ENCODE measurements at regions not wholly inside any gene's neighbourhood (a gene's known extent, or its start where the extent isn't known, plus 50 kb on each side); places are given as distances from the start of the nearest gene placed in this dataset.
"Not testable (repeated sequence)": the region's sequence is repeated elsewhere in the genome, so short reads cannot be mapped to it uniquely, and the experiment has no call there.

DNA sequence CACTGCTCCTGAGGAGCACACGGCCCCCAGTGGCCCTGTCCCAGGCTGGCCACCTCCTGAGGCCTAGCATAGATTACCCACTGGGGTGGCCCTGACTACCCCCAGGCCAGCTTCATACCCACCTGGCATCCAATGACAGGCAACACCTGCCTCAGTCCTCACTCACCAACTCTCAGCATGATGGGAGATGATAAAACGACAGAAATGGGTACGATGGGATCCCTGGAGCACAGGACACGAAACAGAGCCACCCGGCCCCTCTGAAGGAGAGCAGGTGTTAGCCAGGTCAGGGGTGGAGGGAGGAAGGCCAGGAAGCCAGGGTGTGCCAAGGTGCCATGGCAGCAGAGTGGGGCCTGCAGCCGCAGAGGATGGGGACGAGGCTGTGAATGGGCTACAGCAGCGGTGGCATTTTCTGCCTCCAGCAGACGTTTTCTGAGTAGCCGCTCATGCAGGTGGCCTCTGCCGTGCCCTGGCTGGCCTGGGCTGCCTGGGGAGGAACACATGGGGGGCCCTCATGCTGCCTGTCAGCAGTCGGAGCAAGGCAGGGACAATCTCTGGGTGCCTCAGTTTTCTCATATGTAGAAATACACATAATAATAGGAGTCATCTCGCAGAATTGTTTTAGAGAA, 50.2 kb upstream of the FGF3 start:
- no peak for DNase-seq

DNA sequence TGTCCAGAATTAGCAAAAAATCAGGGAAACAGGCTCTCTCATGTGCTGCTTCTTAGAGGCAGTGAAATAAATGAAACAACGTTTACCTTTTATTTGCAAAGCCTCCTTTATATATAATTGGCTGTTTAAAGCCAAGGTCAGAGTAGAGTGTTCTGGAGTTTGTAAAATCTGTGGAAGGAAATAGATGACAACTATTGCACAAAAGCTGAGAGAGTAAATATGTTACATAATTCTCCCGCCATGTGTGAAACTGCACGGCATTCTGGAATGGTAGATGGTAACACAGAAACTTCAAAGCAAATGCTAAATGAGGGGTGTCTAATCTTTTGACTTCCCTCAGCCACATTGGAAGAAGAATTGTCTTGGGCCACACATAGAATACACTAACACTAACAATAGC, 51.5 kb upstream of the FGF3 start:
- DNase-seq: no peak

DNA sequence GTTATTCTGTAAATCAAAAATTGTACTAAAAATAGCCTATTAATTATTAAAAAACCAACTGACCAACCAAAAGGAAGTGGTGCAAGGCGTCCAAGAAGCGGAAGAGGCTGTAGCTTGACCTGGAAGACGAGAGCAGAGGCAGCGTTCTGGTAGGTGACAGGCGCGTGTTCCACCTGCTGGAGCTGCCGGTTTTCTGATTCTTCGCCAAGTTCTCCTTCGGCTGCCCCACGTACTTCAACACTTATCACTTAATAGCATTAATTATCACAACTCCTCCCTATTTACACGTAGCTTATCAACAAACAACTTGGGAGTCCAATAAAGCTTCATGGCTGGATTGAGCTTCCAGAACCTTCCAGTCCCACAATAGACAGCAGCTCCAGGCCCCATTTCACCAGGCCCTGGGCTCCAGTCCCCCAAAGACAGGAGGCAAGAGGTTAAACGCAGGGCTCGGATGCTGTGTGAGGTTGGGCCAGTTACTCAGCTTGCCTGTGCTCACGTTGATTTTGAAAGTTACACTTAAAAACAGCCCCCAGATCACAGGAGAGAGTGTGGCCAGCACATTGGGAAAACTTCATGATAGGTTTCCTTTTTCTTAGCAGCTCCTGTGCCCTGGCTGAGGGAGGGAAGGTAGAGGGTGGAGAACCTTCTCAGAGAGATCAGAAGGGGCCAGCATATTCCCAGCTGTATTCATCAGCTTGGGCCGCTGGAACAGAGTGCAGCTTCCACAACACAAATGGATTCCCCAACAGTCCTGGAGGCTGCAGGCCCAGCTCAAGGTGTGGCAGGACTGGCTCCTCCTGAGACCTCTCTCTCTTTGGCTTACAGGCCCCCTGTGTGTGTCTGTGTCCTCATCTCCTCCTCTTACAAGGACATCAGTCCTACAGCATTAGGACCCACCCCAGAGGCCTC, 54.2 kb upstream of the FGF3 start:
- no peak for DNase-seq

DNA sequence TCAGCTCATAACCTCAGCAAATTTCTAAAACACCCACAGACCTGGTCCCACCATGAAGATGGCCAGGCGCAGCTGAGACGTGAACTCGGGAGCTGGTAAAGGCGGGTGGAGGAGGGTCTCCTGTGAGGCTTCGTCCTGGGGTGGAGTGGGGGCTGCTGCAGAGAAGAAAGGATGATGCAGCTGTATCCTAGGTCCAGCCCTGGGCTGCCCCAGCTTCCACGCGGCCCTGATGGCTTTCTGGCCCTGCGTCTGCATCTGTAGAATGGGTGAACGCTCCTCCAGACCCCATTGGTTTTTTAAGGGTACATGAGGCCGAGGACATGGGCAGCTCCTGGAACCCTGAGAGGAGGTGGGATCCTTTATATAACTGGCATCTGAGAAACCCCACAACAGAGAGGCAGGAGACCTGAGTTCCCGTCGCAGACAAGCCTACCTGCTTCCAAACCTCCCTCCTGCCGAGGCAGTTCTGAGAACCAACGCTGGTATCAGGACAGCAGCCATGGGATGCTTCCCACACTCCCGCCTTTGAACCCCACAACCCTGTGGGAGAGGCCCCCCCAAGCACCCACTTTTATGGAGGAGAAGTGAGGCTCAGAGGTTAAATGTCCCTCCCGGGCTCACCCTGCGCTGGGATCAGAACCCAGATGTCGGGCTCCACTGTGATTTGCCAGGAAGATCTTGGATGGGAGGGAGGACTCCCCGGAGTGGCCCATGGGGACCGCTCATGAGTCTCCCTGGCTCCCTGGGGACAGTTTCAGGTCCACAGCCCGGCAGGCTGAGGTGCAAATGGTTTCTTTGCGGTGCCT, 55.2 kb upstream of the FGF3 start:
- DNase-seq: no peak

DNA sequence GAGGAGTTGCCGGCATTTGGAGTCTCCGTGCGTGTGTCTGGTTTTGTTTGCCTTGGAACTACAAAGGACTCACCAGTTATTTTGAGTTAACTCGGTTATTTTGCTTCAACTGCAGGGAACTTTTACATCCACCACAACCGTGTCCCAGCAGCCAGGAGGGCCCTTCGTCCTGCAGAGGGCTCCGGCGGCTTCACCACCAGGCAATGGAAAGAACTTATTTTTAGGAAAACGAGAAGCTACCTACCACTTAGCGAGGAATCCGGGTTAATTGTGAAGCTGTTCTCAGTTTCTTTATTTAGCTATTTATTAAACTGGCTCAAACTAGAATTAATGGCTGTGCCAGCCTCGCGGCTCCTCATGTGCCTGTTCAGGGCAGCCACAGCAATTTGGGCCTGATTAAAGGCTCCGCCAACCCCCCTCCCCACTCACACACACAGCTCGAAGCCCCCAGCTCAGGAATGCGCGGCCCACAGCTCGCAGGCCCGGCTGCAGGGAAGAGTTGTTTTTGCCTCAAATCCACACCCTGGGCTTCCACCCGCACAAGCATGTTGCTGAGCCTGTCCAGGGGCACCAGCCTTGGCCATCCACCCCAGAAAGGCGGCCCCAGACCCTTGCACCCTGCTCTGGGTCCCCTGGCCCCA, 55.9 kb upstream of the FGF3 start:
- DNase-seq: no peak

DNA sequence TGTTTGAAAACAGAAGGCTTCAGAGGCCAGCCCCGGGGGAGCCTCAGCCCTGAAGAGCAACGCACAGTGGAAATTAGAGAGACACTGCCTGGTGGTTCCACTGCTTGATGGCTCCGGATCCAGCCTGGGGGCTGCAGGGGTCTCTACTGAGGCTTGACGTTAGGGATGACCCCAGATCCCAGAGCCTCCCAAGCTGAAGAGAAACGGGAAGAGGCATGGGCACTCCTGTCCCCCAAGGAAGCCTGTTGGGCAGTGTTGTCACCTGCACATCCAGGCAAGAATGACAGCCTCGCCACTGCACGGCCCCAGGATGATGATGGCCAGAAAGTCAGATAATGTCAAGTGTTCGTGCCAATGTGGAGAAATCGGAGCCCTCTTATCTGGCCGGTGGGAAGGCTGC, 56.8 kb upstream of the FGF3 start:
- no peak for DNase-seq

DNA sequence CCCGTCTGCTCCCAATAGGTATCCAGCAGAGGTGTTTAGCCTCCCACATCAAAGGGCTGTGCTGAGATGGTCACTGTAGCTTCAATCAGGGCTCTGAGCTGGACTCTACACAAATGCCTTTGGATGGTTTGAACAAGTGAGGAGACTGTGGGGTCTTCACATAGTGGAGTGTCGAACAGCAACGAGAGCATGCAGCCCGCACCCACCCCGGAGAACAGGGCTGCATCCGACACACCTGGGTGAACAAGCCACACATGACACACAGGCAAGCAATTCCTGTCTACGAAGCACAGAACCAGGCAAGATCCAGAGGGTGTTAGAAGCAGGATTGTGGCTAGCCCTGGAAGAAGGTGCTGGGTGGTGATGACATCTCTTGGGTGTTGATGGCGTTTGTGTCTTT, 58.0 kb upstream of the FGF3 start:
- DNase-seq: no peak

DNA sequence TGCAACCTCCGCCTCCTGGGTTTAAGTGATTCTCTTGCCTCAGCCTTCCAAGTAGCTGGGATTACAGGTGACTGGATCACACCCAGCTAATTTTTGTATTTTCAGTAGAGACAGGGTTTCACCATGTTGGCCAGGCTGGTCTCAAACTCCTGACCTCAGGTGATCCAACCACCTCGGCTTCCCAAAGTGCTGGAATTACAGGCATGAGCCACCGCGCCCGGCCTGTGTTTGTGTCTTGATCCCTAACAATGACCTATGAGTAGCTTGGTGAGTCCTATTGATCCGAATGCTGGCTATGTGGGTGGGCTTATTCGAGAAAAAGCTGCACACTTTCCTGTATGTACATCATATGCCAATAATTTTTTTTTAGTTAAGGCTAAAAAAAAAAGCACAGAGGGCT, 58.5 kb upstream of the FGF3 start:
- not testable (repeated sequence) for DNase-seq

DNA sequence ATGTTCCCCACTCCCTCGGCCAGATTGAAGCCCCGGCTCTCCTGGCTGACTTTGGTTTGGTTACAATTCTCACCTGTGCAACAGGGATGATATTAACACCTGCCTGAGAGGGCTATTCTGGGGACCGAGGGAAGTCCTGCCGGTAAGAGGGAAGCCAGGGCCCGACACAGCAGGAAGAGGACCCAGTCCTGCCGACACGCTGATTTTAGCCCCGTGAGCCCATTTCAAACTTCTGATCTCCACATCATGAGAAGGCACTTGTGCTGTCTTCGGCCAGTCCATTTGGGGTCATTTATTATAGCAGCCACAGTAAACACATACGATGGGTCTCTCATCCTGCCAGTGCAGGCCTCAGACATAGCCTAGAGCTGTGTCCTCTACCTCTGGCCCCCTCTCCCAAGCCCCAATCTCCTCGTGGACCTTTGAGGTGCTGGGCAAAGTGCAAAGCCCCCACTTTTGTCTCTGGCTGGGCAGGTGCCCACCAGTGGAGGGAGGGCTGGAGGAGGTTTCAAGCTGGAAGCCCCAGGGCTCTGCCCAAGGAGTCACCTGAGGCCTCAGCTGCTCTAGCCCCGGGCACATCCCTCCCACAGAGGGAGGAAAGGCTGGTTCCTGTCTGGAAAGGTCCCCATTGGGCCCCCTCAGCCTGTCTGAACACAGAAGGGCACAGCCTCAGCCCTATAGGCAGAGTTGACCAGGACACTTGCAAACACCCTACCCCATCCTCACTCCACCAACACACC, 59.1 kb upstream of the FGF3 start:
- DNase-seq: no peak

DNA sequence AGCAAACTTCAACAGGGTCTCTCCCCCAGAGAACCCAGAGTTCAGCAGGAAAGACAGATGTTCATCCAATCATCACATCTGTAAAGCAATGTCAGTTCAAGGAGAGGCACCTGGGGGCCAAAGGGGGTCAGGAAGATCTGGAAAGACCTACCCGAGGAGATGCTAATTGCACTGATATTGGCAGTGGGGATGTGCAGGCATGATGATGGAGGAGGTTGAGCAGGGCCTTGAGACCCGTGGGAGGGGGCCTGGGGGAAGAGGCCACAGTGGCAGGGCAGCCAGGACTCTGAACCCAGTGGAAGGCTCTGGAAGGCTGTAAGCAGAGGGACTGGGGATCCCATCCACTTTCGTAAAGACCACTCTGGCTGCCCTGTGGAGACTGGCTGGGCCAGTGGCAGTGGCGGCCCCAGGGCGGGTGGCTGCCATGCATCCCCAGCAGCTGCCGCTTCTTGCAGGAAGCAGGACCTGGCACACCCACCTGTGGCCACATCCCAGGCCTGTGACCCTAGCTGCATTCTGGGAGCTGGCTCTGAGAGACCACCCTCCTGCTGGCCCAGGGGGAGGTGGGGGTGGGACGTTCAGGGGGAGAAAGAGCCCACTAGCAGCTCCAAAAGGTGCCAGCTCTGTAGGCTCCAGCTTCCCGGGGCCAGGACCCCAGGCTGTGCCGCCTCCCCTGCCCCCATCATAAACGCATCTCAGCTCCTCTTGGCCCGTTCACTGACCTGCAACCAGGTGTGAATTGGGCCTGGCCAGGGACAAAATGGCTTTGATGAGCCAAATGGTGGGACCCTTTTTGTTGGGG, 59.9 kb upstream of the FGF3 start:
- DNase-seq: no peak

DNA sequence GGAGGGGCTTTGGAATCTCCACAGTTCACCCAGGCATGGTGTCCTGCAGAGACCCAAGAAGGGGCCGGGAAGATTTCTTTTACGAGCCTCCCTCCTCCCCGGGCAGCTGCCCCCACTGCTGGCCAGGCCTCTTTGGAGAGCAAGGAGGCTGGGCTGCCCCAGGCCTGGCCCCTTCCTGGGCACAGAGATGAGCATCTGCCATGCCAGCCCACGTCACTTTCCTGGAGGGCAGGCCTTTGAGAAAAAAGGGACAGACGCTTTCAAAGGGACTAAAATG, 60.5 kb upstream of the FGF3 start:
- no peak for DNase-seq

DNA sequence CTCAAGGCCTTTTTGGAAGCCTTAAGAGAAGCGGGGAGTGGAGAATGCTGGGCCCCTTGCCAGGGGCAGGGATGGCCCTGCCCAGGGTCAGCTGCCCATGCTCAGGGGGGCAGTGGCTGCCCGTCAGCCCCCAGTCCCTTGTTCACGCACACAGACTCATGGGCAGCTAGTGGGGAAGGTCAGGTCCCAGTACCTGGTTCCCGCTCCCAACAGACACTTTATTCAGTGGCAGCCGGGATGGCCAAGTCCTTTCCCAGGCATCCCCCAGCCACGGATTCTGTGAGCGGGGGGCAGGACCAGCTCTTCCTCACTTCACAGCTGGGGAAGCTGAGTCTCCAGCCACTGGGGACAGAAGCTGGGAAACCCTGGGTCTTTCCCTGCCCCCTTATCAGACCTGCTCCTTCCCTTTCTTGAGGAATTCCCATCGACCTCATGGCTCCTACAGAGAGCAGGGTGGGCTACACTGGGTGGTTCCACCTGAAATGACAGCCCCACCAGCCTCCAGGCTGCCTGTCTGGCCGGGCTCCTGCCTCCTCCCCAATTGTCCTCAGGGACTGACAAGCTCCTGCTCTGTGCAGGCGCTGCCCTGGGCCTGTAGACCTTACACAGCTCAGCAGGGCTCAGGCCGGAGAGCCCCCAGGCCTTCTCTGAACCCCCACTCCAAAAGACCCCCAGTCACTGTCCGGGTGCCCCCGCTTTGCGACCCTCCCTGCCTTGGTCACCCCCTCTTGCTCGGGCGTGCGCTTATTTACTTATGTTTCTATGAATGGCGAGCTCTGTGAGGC, 61.0 kb upstream of the FGF3 start:
- DNase-seq: no peak

DNA sequence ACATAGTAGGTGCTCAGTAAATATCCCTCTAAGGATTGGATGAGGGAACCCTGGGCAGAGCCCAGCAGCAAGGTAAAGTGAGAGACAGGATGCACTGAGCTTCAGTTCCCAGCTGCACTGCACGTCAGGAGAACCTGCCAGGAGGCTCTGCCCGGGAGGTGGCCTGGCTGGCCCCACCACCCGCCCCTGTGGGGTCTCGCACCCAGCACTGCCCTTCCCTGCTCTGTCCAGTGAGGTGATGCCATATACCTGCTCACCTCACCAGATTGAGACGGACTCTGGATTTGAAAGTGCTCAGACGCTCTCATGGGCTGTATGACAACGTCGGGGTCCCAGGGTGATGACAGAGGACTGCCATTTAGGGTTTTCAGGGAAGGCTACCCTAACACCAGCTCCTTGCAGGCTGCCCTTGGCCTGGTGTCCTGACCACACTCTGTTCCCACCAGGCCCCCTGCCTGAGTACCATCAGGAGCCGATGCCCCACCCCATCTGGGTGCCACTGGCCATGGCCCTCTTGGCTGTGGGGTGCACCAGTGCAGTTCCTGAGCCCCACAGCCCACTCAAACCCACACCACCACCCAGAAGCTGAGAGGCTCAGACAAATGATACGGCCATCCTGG, 61.7 kb upstream of the FGF3 start:
- DNase-seq: no peak

DNA sequence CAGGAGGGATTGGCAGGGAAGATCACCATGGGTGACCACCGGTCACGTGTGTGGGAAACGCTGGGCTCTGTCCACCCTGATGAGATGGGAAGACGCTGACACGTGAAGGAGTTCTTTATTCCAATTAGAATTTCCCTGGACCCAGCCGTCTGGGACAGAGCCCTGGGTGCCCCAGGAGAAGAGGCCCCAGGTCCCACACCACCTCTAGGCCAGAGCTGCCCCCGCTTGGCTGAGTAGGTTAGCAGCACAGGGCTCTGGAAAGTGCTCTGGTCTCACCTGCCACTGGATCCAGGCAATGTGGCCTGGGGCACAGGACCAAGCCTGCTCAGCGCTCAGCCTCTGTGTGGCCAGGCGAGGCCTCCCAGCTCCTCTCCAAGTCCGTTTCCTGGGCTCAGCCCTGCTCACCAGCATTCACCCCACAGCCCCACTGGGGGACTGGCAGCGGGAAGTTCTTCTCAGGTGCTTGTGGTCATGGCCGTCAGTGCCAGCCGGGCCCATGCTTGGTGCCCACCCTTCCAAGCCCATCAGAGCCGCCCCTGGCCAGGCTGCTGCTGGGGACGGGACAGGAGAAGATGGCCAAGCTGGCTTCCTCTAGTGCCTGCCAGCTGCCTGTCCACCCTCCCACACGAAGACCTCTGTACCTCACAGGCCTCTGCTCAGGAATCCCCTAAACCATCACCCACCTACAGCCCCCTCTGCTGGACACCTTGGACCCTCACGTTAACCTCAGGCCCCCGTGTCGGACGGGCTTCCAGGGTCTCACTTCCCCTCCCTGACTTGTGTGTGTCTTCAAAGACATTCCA, 62.5 kb upstream of the FGF3 start:
- no peak for DNase-seq

DNA sequence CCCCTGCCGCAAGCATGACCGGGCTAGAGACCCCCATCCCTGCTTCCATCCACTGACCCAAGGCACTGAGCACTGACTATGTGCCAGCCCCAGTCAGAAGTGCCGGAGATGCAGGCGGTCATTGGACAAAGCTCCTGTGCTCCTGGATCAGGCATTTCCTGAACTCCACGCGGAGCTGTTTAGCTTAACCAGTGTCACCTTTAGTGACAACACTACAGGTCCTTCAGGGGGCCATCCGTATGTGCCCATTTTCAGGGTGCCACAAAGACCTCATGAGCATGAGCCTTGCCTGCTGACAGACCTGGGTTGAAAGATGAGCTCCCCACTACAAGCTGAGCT, 63.0 kb upstream of the FGF3 start:
- DNase-seq: no peak

DNA sequence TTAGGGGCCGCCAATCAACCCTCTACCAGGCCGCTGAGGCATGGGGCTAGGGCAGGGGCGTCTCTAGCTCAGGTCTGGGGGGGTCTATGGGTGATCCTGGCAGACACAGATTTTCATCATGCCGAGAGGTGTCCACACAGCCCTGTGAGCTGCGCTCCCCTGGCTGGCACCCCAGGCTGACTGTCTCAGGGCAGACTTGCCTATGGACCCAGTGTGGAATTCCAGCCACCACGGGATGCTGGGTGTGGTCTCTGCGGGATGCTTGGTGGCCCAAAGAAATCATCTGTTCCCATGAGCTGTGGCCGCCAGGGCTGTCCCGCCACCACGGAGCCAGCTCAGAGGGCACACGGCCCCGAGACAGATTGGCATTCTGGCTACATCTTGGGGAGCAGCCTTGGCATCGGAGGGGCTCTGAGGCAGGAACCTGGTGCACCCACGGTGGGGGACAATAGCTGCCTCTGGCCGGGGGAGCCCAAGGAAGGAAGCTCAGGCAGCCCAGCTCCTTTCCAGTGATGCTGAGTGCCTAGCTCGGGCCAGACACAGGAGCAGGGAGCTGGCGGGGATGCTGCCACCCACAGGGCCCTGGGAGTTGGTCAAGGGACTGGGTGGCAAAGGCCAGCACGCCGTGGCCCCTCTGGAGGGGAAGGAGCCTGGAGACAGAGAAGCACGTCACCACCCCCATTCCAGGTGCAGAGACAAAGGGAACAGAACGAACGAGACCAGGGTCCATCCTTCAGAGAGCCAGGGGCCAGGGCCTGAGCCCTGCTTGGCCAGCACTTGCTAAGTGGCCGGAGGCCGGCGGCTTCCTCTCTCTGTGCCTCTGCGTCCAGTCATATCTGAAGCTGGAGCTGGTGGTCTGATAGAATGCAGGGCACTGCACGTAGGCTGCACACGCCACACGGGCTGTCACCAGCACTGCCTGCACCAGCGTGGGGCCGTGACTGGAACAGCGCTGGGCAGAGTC, 64.4 kb upstream of the FGF3 start:
- DNase-seq: no peak

DNA sequence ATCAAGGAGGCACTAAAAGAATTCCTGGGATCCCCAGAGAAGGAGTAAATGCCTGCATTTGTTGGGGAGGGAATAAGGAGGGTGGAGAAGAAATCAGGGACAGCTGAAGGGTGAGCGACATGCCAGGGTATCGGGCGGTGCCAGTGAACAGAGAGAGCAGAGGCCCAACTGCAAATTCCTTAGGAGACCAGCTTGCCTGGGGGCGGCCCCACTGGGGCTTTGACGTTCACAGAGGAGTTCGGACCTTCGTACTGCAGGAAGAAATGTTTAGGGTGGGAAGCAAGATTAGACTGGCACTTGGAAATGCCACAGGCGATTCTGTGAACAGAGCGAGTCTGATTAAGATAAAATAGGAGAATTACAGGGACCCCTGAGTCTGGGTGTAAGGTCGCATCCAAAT, 65.1 kb upstream of the FGF3 start:
- no peak for DNase-seq

DNA sequence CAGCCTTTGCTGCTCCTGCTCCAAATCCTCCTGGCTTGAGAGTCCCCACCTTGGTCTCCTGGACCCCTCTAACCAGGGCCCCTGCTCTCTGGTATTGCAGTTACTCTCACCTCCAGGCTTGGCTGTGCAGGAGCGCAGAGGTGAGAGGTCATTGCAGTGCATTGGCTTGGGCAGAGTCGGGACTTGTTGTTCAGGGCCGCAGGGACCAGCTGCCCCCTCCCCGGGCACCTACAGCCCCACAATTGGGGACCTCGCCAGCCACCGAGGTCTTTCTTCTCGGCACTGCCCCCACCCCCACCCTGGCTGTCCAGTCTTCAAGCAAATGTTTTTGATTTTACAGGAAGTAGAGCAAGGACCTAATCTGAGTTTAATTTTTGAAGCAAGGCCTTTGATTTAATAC, 65.5 kb upstream of the FGF3 start:
- no peak for DNase-seq

DNA sequence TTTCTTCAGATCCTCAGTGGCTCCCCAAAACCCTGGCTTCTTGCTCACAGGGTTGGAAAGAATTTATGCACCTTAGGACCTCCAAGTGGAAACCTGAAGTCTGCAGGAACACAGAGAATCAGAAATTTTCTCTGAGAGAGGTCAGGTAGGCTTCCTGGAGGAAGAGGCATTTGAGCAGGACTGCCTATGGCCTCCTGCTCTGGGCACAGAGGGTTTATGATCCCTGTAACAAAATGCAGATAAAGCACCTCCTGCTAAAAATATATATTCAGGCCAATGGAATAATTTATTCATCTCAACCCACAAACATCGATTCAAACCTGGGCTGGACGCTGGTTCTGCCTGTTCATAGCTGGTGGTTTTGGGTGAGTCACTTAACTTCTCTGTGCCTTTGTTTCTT, 68.1 kb upstream of the FGF3 start:
- DNase-seq: no peak
